IMR-90 (cell line): ENCODE measurements at regions not wholly inside any gene's neighbourhood (a gene's known extent, or its start where the extent isn't known, plus 50 kb on each side); places are given as distances from the start of the nearest gene placed in this dataset.

Experiments used
- ATAC-seq: fragments of 200-7000 bp; cut with Tn5 transposase; 2 replicates; pipeline ENCODE4 v1.9.1; 2020; ENCODE audit warnings: low read depth, mild to moderate bottlenecking, moderate library complexity
- BruUV-seq: library from RNA; stranded (reverse); fragments of 400-500 nt; replicated peaks from 2 replicates; lab custom pipeline; 2021; lab: Mats Ljungman, UMichigan
- CTCF ChIA-PET: fragments of 300-600 bp; formaldehyde crosslinking; extraction: SDS; loops from one replicate; lab custom pipeline; 2021; ENCODE audit warnings: antibody characterized with exemption; lab: Yijun Ruan, JAX
- POLR2A ChIA-PET: fragments of 300-600 bp; sonication (Branson Sonifier 250); formaldehyde crosslinking; loops from one replicate; lab custom pipeline; 2022; ENCODE audit warnings: antibody characterized with exemption; ENCODE audit not compliant: unreplicated experiment; lab: Charles Lee
- DNase-seq: peaks from one replicate; pipeline ENCODE4 v3.0.0; 2013
- H2AFZ ChIP-seq: replicated peaks from 2 replicates; pipeline ENCODE3; 2013; ENCODE audit warnings: low read length, mild to moderate bottlenecking; ENCODE audit not compliant: poor library complexity
- H2AK5ac ChIP-seq: 2 replicates; pipeline ENCODE4 v1.6.1; 2013; ENCODE audit warnings: low read depth, low read length, inconsistent platforms
- H2AK9ac ChIP-seq: replicated peaks from 2 replicates; pipeline ENCODE3; 2013; ENCODE audit warnings: mild to moderate bottlenecking, low read depth, low read length, moderate library complexity; ENCODE audit not compliant: poor library complexity
- H2BK120ac ChIP-seq: 2 replicates; pipeline ENCODE4 v1.6.1; 2013; ENCODE audit warnings: low read depth, low read length, inconsistent platforms
- H2BK15ac ChIP-seq: 3 replicates; pipeline ENCODE4 v1.6.1; 2013; ENCODE audit warnings: low read depth, low read length, inconsistent platforms
- H2BK20ac ChIP-seq: 2 replicates; pipeline ENCODE4 v1.6.1; 2013; ENCODE audit warnings: low read depth, mild to moderate bottlenecking, inconsistent platforms, low read length, moderate library complexity
- H2BK5ac ChIP-seq: 2 replicates; pipeline ENCODE4 v1.6.1; 2013; ENCODE audit warnings: mild to moderate bottlenecking, low read depth, low read length, inconsistent platforms; ENCODE audit not compliant: poor library complexity, severe bottlenecking
- H3K14ac ChIP-seq: replicated peaks from 2 replicates; pipeline ENCODE4 v1.6.1; 2013; ENCODE audit warnings: low read depth, low read length, inconsistent platforms
- H3K18ac ChIP-seq: 2 replicates; pipeline ENCODE4 v1.6.1; 2013; ENCODE audit warnings: low read depth, low read length, control low read depth
- H3K23ac ChIP-seq: 2 replicates; pipeline ENCODE4 v1.6.1; 2013; ENCODE audit warnings: low read depth, low read length, inconsistent platforms
- H3K27ac ChIP-seq: 2 replicates; pipeline ENCODE4 v1.5.1; 2013; ENCODE audit warnings: mild to moderate bottlenecking, control low read depth, low read length; ENCODE audit not compliant: insufficient read depth
- H3K27me3 ChIP-seq: 2 replicates; pipeline ENCODE4 v1.6.1; 2013; ENCODE audit warnings: low read length; ENCODE audit not compliant: control insufficient read depth, insufficient read depth
- H3K36me3 ChIP-seq: 2 replicates; pipeline ENCODE4 v1.6.1; 2013; ENCODE audit warnings: low read length, mixed read lengths; ENCODE audit not compliant: control insufficient read depth, insufficient read depth
- H3K4ac ChIP-seq: 2 replicates; pipeline ENCODE4 v1.6.1; 2013; ENCODE audit warnings: low read depth, low read length, inconsistent platforms
- H3K4me1 ChIP-seq: 2 replicates; pipeline ENCODE4 v1.6.1; 2013; ENCODE audit warnings: low read length, mixed read lengths; ENCODE audit not compliant: control insufficient read depth, insufficient read depth
- H3K4me2 ChIP-seq: 2 replicates; pipeline ENCODE4 v1.6.1; 2013; ENCODE audit warnings: low read depth, mild to moderate bottlenecking, control low read depth, low read length, moderate library complexity
- H3K4me3 ChIP-seq: 2 replicates; pipeline ENCODE4 v1.5.1; 2013; ENCODE audit warnings: low read depth, mild to moderate bottlenecking, control low read depth, low read length, moderate library complexity; ENCODE audit not compliant: insufficient read depth
- H3K56ac ChIP-seq: 2 replicates; pipeline ENCODE4 v1.6.1; 2013; ENCODE audit warnings: low read length, inconsistent platforms; ENCODE audit not compliant: insufficient read depth; ENCODE audit errors: extremely low read depth
- H3K79me1 ChIP-seq, 2 experiments: 2 replicates each; pipeline ENCODE4 v1.6.1; 2013; ENCODE audit warnings: low read length in 2 of 2, inconsistent platforms in 1 of 2, low read depth in 1 of 2
- H3K9ac ChIP-seq: 2 replicates; pipeline ENCODE4 v1.6.1; 2013; ENCODE audit warnings: low read depth, low read length, control low read depth
- H3K9me1 ChIP-seq: 2 replicates; pipeline ENCODE4 v1.6.1; 2013; ENCODE audit warnings: low read length, inconsistent platforms; ENCODE audit not compliant: insufficient read depth
- H3K9me3 ChIP-seq: 2 replicates; pipeline ENCODE4 v1.6.1; 2013; ENCODE audit warnings: low read length; ENCODE audit not compliant: control insufficient read depth, insufficient read depth
- H4K20me1 ChIP-seq: 2 replicates; pipeline ENCODE4 v1.6.1; 2013; ENCODE audit warnings: low read length, inconsistent platforms; ENCODE audit not compliant: insufficient read depth
- H4K5ac ChIP-seq: 2 replicates; pipeline ENCODE4 v1.6.1; 2013; ENCODE audit warnings: mild to moderate bottlenecking, low read depth, low read length, control low read depth
- H4K8ac ChIP-seq, 2 experiments: 2 replicates each; pipeline ENCODE4 v1.6.1; 2013; ENCODE audit warnings: low read depth in 2 of 2, low read length in 2 of 2, control low read depth in 1 of 2, inconsistent platforms in 1 of 2
- H4K91ac ChIP-seq: 2 replicates; pipeline ENCODE4 v1.6.1; 2013; ENCODE audit warnings: low read depth, low read length, inconsistent platforms; ENCODE audit not compliant: insufficient read depth
- BHLHE40 ChIP-seq: fragments of 150-350 bp; IDR thresholded peaks from 2 replicates; pipeline ENCODE4 v1.6.1; 2016; ENCODE audit warnings: mild to moderate bottlenecking, low read depth, low read length
- CEBPB ChIP-seq: IDR thresholded peaks from 2 replicates; pipeline ENCODE4 v1.6.1; 2012; ENCODE audit warnings: low read depth, low read length, improper control_type of control experiment
- CHD1 ChIP-seq: IDR thresholded peaks from 2 replicates; pipeline ENCODE4 v1.6.1; 2012; ENCODE audit warnings: low read depth, low read length, improper control_type of control experiment
- CTCF ChIP-seq: conservative IDR thresholded peaks from 2 replicates; pipeline ENCODE4 v1.5.1; 2012; ENCODE audit warnings: mild to moderate bottlenecking, low read depth, low read length, improper control_type of control experiment
- FOS ChIP-seq: fragments of 150-350 bp; IDR thresholded peaks from 2 replicates; pipeline ENCODE4 v1.6.1; 2016; ENCODE audit warnings: low read depth, low read length
- MXI1 ChIP-seq: IDR thresholded peaks from 2 replicates; pipeline ENCODE4 v1.6.1; 2012; ENCODE audit warnings: low read depth, mild to moderate bottlenecking, low read length, moderate library complexity, borderline replicate concordance
- POLR2A ChIP-seq: IDR thresholded peaks from 2 replicates; pipeline ENCODE4 v1.6.1; 2012; ENCODE audit warnings: mild to moderate bottlenecking, low read depth, low read length
- RCOR1 ChIP-seq: IDR thresholded peaks from 2 replicates; pipeline ENCODE4 v1.6.1; 2012; ENCODE audit warnings: mild to moderate bottlenecking, low read length, improper control_type of control experiment; ENCODE audit not compliant: insufficient replicate concordance
- RFX5 ChIP-seq: IDR thresholded peaks from 2 replicates; pipeline ENCODE4 v1.8.0; 2012; ENCODE audit warnings: low read depth, mild to moderate bottlenecking, low read length, moderate library complexity
- SMC3 ChIP-seq: fragments of 150-350 bp; IDR thresholded peaks from 2 replicates; pipeline ENCODE4 v1.6.1; 2016; ENCODE audit warnings: low read depth, mild to moderate bottlenecking, antibody characterized with exemption, low read length, moderate library complexity
- USF2 ChIP-seq: fragments of 150-350 bp; IDR thresholded peaks from 2 replicates; pipeline ENCODE4 v1.6.1; 2017; ENCODE audit warnings: mild to moderate bottlenecking, antibody characterized with exemption, low read length, low read depth
- WGBS, 2 experiments: methylation state at CpG; one replicate each; pipeline versions ENCODE4 v1.1.5 to v1.1.7; 2013; ENCODE audit warnings: missing lambda C conversion rate in 2 of 2; ENCODE audit not compliant: insufficient read length in 1 of 2; ENCODE audit errors: extremely low coverage in 2 of 2; 5-methylcytosine and 5-hydroxymethylcytosine counted together
- dilution Hi-C: fragments of 300-500 bp; cut with HindIII; formaldehyde crosslinking; loops from one replicate; pipeline ENCODE4 v1.14.3; 2018; ENCODE audit warnings: low sequenced_read_pairs; ENCODE audit not compliant: unreplicated experiment
- in situ Hi-C: fragments of 300-500 bp; cut with MboI; formaldehyde crosslinking; loops from 3 replicates; pipeline ENCODE4 v1.14.3; 2019; ENCODE audit warnings: low sequenced_read_pairs, inconsistent platforms, mixed read lengths
- intact Hi-C: fragments of 100-400 bp; cut with micrococcal nuclease; formaldehyde crosslinking; loops from 2 replicates; pipeline ENCODE4 v1.10.0; 2022

GRCh38 chr9:8096091-8096490 is 296.5 kb upstream of the DMAC1 start:
- ATAC-seq = no peak
- TF ChIP-seq FOS = no peak
- no peak for TF ChIP-seq CTCF
- no peak for TF ChIP-seq POLR2A
- TF ChIP-seq USF2 = no peak
- TF ChIP-seq SMC3 = no peak
- no peak for TF ChIP-seq RFX5
- TF ChIP-seq CEBPB = no peak
- TF ChIP-seq BHLHE40 = no peak
- no peak for TF ChIP-seq RCOR1
- no peak for TF ChIP-seq CHD1
- TF ChIP-seq MXI1 = no peak
- Histone ChIP-seq H3K56ac (no peak overlapping the region), H3K23ac (no peak overlapping the region), H4K20me1 (no peaks in the 10 kb centered on the region), H3K36me3 (no peaks in the 10 kb centered on the region), H2AK9ac (no peak overlapping the region), H4K5ac (no peak overlapping the region), H3K4ac (no peak overlapping the region), H3K18ac (no peak overlapping the region), H2AFZ (no peak overlapping the region), H2BK15ac (no peak overlapping the region), H3K4me1 (no peaks in the 10 kb centered on the region), H3K27me3 (no peaks in the 10 kb centered on the region), H3K9me3 (peaks cover 2% of the 10 kb centered on the region), H2AK5ac (no peak overlapping the region), H3K4me2 (no peak overlapping the region), H3K4me3 (no peak overlapping the region), H3K27ac (no peak overlapping the region), H2BK20ac (no peak overlapping the region), H2BK5ac (no peak overlapping the region), H3K9ac (no peak overlapping the region), H4K8ac (no peak overlapping the region), H3K14ac (no peak overlapping the region), H4K91ac (no peak overlapping the region), H3K9me1 (no peaks in the 10 kb centered on the region), H3K79me1 (no peaks in the 10 kb centered on the region), H2BK120ac (no peak overlapping the region)
- no TSS peak for BruUV-seq
- WGBS, 2 experiments = no CpG with 5 or more reads among the region's 4 CpGs
- dilution Hi-C loops = no loop called here
- no peak for DNase-seq
- intact Hi-C loops = no loop called here
- CTCF ChIA-PET = no interaction called here
- in situ Hi-C loops = no loop called here
- POLR2A ChIA-PET = no interaction called here
